ENCODE measurements at regions not wholly inside any gene's neighbourhood (a gene's known extent, or its start where the extent isn't known, plus 50 kb on each side); places are given as distances from the start of the nearest gene placed in this dataset.
"Not testable (repeated sequence)": the region's sequence is repeated elsewhere in the genome, so short reads cannot be mapped to it uniquely, and the experiment has no call there.

DNA sequence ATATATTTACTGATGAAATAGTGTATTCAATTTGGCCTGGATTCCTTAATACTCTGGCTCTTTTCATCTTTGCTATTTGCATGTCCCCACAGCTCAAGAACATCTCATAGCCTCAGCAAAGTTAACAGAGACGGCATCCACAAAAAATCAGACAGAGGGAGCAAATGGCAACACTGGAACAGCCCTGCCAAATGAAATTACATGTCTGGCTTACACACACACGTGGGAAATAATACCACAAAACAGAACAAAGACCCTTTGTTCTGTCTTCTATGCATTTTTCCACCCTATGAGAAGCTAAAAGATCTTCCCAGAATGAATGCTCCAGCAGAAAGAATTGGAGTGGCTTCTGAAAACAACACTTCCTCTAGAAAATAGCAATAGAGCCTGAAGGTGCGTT lies 139.5 kb downstream of the ALOX5 start:
- H3K4me2 ChIP-seq (replicated peaks; ENCODE audit: extremely low read depth, low read length, poor library complexity, severe bottlenecking), result no peak overlapping the region
- DNase-seq, result no peak
- no peaks in the 10 kb centered on the region for H3K36me3 ChIP-seq (replicated peaks in 1 of 2; ENCODE audit: control insufficient read depth in 1 of 2, insufficient read depth in 2 of 2, low read length in 2 of 2)
- H3K9me3 ChIP-seq (replicated peaks in 1 of 2; ENCODE audit: control insufficient read depth in 1 of 2, insufficient read depth in 1 of 2, low read length in 2 of 2), result no peaks in the 10 kb centered on the region
- H3K27ac ChIP-seq (ENCODE audit: low read depth in 1 of 2, low read length in 2 of 2), result no peak overlapping the region
- no peaks in the 10 kb centered on the region for H3K4me1 ChIP-seq (ENCODE audit: control insufficient read depth in 1 of 2, insufficient read depth in 2 of 2, low read length in 2 of 2)
- no peak overlapping the region for H3K9ac ChIP-seq (ENCODE audit: insufficient read depth, low read length, poor library complexity, severe bottlenecking)
- intact Hi-C loops (cut with micrococcal nuclease), result no loop called here
- H4K20me1 ChIP-seq (ENCODE audit: insufficient read depth, low read length), result no peaks in the 10 kb centered on the region
- no peak overlapping the region for H3K4me3 Mint-ChIP-seq
- no peak for TF ChIP-seq CTCF (IDR thresholded peaks at IDR 0.05)
- no peak overlapping the region for H2AFZ ChIP-seq (ENCODE audit: insufficient read depth, low read depth, low read length, poor library complexity, severe bottlenecking)
- no peaks in the 10 kb centered on the region for H3K79me2 ChIP-seq (ENCODE audit: insufficient read depth, low read length)
- H3K36me3 Mint-ChIP-seq, result peaks cover 3% of the 10 kb centered on the region in 2 donors
- H3K27me3 Mint-ChIP-seq (ENCODE audit: low read depth in 3 of 3), result no peaks in the 10 kb centered on the region
- 100% methylated on average over 1 of the region's 3 CpGs for WGBS (ENCODE audit: insufficient coverage)
- H3K4me3 ChIP-seq (replicated peaks in 1 of 3; ENCODE audit: low read depth in 2 of 3, low read length in 3 of 3), result no peak overlapping the region
- peaks cover 0 to 9% (median 2%) of the 10 kb centered on the region in 7 donors for H3K9me3 Mint-ChIP-seq
- peaks cover 3% of the 10 kb centered on the region for H3K4me1 Mint-ChIP-seq
- H3K27ac Mint-ChIP-seq, result no peak overlapping the region
- no peaks in the 10 kb centered on the region for H3K27me3 ChIP-seq (ENCODE audit: control insufficient read depth in 2 of 2, insufficient read depth in 2 of 2, low read length in 2 of 2)

- intact Hi-C loops (cut with micrococcal nuclease); H3K4me2 ChIP-seq (replicated peaks; ENCODE audit: extremely low read depth, low read length, poor library complexity, severe bottlenecking); H3K27me3 ChIP-seq (ENCODE audit: control insufficient read depth in 2 of 2, insufficient read depth in 2 of 2, low read length in 2 of 2); H4K20me1 ChIP-seq (ENCODE audit: insufficient read depth, low read length); H3K9me3 Mint-ChIP-seq; H3K4me3 ChIP-seq (replicated peaks in 1 of 3; ENCODE audit: low read depth in 2 of 3, low read length in 3 of 3); H3K36me3 Mint-ChIP-seq; H3K9ac ChIP-seq (ENCODE audit: insufficient read depth, low read length, poor library complexity, severe bottlenecking); H3K36me3 ChIP-seq (replicated peaks in 1 of 2; ENCODE audit: control insufficient read depth in 1 of 2, insufficient read depth in 2 of 2, low read length in 2 of 2); H3K79me2 ChIP-seq (ENCODE audit: insufficient read depth, low read length); H3K9me3 ChIP-seq (replicated peaks in 1 of 2; ENCODE audit: control insufficient read depth in 1 of 2, insufficient read depth in 1 of 2, low read length in 2 of 2); H3K4me3 Mint-ChIP-seq; H3K27ac Mint-ChIP-seq; DNase-seq; H3K4me1 ChIP-seq (ENCODE audit: control insufficient read depth in 1 of 2, insufficient read depth in 2 of 2, low read length in 2 of 2); H2AFZ ChIP-seq (ENCODE audit: insufficient read depth, low read depth, low read length, poor library complexity, severe bottlenecking); H3K27me3 Mint-ChIP-seq (ENCODE audit: low read depth in 3 of 3); H3K4me1 Mint-ChIP-seq; H3K27ac ChIP-seq (ENCODE audit: low read depth in 1 of 2, low read length in 2 of 2): not testable (repeated sequence)
- WGBS (ENCODE audit: insufficient coverage), result 97% methylated on average over 12 of the region's 37 CpGs
These were observed 137.9 kb downstream of the ALOX5 start for GRCh38 chr10:45511926-45512325.
